HEK293 (cell line): ENCODE measurements at regions not wholly inside any gene's neighbourhood (a gene's known extent, or its start where the extent isn't known, plus 50 kb on each side); places are given as distances from the start of the nearest gene placed in this dataset.

Source experiments
- CTCF ChIA-PET: fragments of 350-600 bp; formaldehyde crosslinking; extraction: SDS; loops from one replicate; lab custom pipeline; 2021; ENCODE audit warnings: antibody characterized with exemption; lab: Yijun Ruan, JAX
- POLR2A ChIA-PET: fragments of 300-600 bp; formaldehyde crosslinking; extraction: SDS; loops from one replicate; lab custom pipeline; 2020; ENCODE audit warnings: antibody characterized with exemption, inconsistent platforms; lab: Yijun Ruan, JAX
- H3K27ac ChIP-seq: fragments of 200-500 bp; sonication (Bioruptor generic); 2 replicates; pipeline ENCODE4 v1.5.1; 2014; ENCODE audit warnings: low read depth, low read length, control low read depth, inconsistent platforms; ENCODE audit errors: extremely low read depth
- H3K36me3 ChIP-seq, 2 experiments: fragments of 200-500 bp in 1 of 2; sonication (Bioruptor generic) in 1 of 2; 1 replicate in 1 of 2; 2 replicates in 1 of 2; pipeline ENCODE4 v1.5.1; 2014 to 2017; ENCODE audit warnings: inconsistent platforms in 2 of 2, low read length in 2 of 2; ENCODE audit not compliant: control insufficient read depth in 2 of 2, insufficient read depth in 1 of 2
- H3K4me1 ChIP-seq: fragments of 200-500 bp; sonication (Bioruptor generic); 2 replicates; pipeline ENCODE4 v1.5.1; 2014; ENCODE audit warnings: mild to moderate bottlenecking, low read length, inconsistent platforms; ENCODE audit not compliant: control insufficient read depth, insufficient read depth
- H3K4me3 ChIP-seq: 2 replicates; pipeline ENCODE4 v1.5.1; 2011; ENCODE audit warnings: low read depth, mild to moderate bottlenecking, control low read depth, low read length, moderate library complexity
- H3K9me3 ChIP-seq: fragments of 200-500 bp; sonication (Bioruptor generic); 2 replicates; pipeline ENCODE4 v1.5.1; 2014; ENCODE audit warnings: low read depth, low read length, inconsistent platforms; ENCODE audit not compliant: control insufficient read depth, insufficient read depth
- HOXA7 ChIP-seq: sonication (generic); formaldehyde crosslinking; IDR thresholded peaks from 2 replicates; pipeline ENCODE4 v1.8.1; 2022; ENCODE audit warnings: missing genetic modification reagents, borderline replicate concordance
- SCRT1 ChIP-seq: fragments of 450-650 bp; formaldehyde crosslinking; IDR thresholded peaks from 2 replicates; pipeline ENCODE4 v1.5.1; 2016; ENCODE audit warnings: missing biosample characterization, missing genetic modification characterization, borderline replicate concordance
- ZFP37 ChIP-seq: fragments of 450-650 bp; formaldehyde crosslinking; IDR thresholded peaks from 2 replicates; pipeline ENCODE4 v1.5.1; 2016; ENCODE audit warnings: missing biosample characterization, missing genetic modification characterization
- ZNF221 ChIP-seq: fragments of 450-650 bp; formaldehyde crosslinking; IDR thresholded peaks from 2 replicates; pipeline ENCODE4 v1.5.1; 2017; ENCODE audit warnings: missing biosample characterization, missing genetic modification characterization, borderline replicate concordance
- ZNF302 ChIP-seq: fragments of 450-650 bp; formaldehyde crosslinking; IDR thresholded peaks from 2 replicates; pipeline ENCODE4 v1.5.1; 2016; ENCODE audit warnings: missing biosample characterization, missing genetic modification characterization, low read depth
- ZNF37A ChIP-seq: fragments of 450-650 bp; IDR thresholded peaks from 2 replicates; pipeline ENCODE4 v1.5.1; 2018; ENCODE audit warnings: missing biosample characterization, missing genetic modification characterization
- ZNF394 ChIP-seq: fragments of 450-650 bp; formaldehyde crosslinking; IDR thresholded peaks from 2 replicates; pipeline ENCODE4 v1.5.1; 2016; ENCODE audit warnings: missing biosample characterization, missing genetic modification characterization, mild to moderate bottlenecking, moderate library complexity, borderline replicate concordance
- ZNF426 ChIP-seq: fragments of 450-650 bp; formaldehyde crosslinking; IDR thresholded peaks from 2 replicates; pipeline ENCODE4 v1.5.1; 2017; ENCODE audit warnings: missing biosample characterization, missing genetic modification characterization, mild to moderate bottlenecking, inconsistent platforms, moderate library complexity
- ZNF530 ChIP-seq: fragments of 450-650 bp; formaldehyde crosslinking; IDR thresholded peaks from 2 replicates; pipeline ENCODE4 v1.5.1; 2016; ENCODE audit warnings: low read depth, missing biosample characterization, missing genetic modification characterization
- ZNF555 ChIP-seq: fragments of 450-650 bp; formaldehyde crosslinking; conservative IDR thresholded peaks from 2 replicates; pipeline ENCODE4 v1.5.1; 2017; ENCODE audit warnings: missing biosample characterization, mild to moderate bottlenecking, missing genetic modification characterization, inconsistent platforms
- ZNF558 ChIP-seq: fragments of 450-650 bp; formaldehyde crosslinking; IDR thresholded peaks from 2 replicates; pipeline ENCODE4 v1.5.1; 2016; ENCODE audit warnings: missing biosample characterization, missing genetic modification characterization
- ZNF561 ChIP-seq: fragments of 450-650 bp; IDR thresholded peaks from 2 replicates; pipeline ENCODE4 v1.5.1; 2018; ENCODE audit warnings: missing biosample characterization, missing genetic modification characterization, borderline replicate concordance
- ZNF624 ChIP-seq: fragments of 450-650 bp; formaldehyde crosslinking; IDR thresholded peaks from 2 replicates; pipeline ENCODE4 v1.5.1; 2017; ENCODE audit warnings: missing biosample characterization, missing genetic modification characterization
- ZNF660 ChIP-seq: fragments of 450-650 bp; IDR thresholded peaks from 2 replicates; pipeline ENCODE4 v1.5.1; 2018; ENCODE audit warnings: missing biosample characterization, mild to moderate bottlenecking, missing genetic modification characterization
- ZNF76 ChIP-seq: fragments of 450-650 bp; formaldehyde crosslinking; IDR thresholded peaks from 2 replicates; pipeline ENCODE4; 2016; ENCODE audit warnings: low read depth, missing biosample characterization, missing genetic modification characterization, borderline replicate concordance
- ZNF791 ChIP-seq: fragments of 450-650 bp; formaldehyde crosslinking; IDR thresholded peaks from 2 replicates; pipeline ENCODE4 v1.5.1; 2016; ENCODE audit warnings: missing biosample characterization, missing genetic modification characterization
- TF ChIP-seq, protein P1 (sequence below): fragments of 450-650 bp; formaldehyde crosslinking; IDR thresholded peaks from 2 replicates; pipeline ENCODE4 v1.5.1; 2016; ENCODE audit warnings: missing biosample characterization, missing genetic modification characterization
- TF ChIP-seq, protein P2 (sequence below): fragments of 450-650 bp; formaldehyde crosslinking; IDR thresholded peaks from 2 replicates; pipeline ENCODE4 v1.5.1; 2016; ENCODE audit warnings: missing biosample characterization, missing genetic modification characterization, low read depth
- TF ChIP-seq, protein P3 (sequence below): fragments of 450-650 bp; formaldehyde crosslinking; IDR thresholded peaks from 2 replicates; pipeline ENCODE4 v1.5.1; 2016; ENCODE audit warnings: missing biosample characterization, missing genetic modification characterization
- TF ChIP-seq, protein P4 (sequence below): fragments of 450-650 bp; formaldehyde crosslinking; IDR thresholded peaks from 2 replicates; pipeline ENCODE4 v1.5.1; 2016; ENCODE audit warnings: missing biosample characterization, missing genetic modification characterization

DNA sequence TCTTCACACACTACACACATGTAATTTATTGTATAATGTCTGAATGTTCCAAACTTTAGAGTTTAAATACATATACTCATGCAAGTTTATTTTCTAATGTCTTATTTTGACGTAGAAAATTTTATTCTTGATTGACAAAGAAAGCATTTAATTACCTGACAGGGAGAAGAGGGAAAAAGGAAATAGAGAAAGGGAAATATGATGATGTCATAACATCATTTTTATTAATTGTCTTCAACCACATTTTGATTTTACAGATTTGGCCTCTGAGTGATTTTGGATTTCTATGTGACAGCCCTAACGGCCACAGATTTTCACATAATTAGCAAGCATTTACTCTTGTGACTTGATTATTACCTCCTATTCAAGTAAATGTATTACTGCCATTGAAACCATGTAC, 106.1 kb upstream of the FSTL4 start:
- H3K27ac ChIP-seq = no peak overlapping the region
- POLR2A ChIA-PET = no interaction called here
- no peak for TF ChIP-seq SCRT1 (tag by site-specific recombination)
- no peak for TF ChIP-seq ZNF426
- TF ChIP-seq, protein P1, sequence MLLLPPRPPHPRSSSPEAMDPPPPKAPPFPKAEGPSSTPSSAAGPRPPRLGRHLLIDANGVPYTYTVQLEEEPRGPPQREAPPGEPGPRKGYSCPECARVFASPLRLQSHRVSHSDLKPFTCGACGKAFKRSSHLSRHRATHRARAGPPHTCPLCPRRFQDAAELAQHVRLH (tag by site-specific recombination) = no peak
- no peak for TF ChIP-seq ZNF37A
- TF ChIP-seq ZNF394 (tag by site-specific recombination) = no peak
- TF ChIP-seq ZNF660 (tag by site-specific recombination) = no peak
- no peak for TF ChIP-seq ZNF555 (tag by site-specific recombination)
- TF ChIP-seq, protein P2, sequence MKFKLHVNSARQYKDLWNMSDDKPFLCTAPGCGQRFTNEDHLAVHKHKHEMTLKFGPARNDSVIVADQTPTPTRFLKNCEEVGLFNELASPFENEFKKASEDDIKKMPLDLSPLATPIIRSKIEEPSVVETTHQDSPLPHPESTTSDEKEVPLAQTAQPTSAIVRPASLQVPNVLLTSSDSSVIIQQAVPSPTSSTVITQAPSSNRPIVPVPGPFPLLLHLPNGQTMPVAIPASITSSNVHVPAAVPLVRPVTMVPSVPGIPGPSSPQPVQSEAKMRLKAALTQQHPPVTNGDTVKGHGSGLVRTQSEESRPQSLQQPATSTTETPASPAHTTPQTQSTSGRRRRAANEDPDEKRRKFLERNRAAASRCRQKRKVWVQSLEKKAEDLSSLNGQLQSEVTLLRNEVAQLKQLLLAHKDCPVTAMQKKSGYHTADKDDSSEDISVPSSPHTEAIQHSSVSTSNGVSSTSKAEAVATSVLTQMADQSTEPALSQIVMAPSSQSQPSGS (tag by site-specific recombination) = peak; percentile 44; the same call in 1 of the 2 replicates

DNA sequence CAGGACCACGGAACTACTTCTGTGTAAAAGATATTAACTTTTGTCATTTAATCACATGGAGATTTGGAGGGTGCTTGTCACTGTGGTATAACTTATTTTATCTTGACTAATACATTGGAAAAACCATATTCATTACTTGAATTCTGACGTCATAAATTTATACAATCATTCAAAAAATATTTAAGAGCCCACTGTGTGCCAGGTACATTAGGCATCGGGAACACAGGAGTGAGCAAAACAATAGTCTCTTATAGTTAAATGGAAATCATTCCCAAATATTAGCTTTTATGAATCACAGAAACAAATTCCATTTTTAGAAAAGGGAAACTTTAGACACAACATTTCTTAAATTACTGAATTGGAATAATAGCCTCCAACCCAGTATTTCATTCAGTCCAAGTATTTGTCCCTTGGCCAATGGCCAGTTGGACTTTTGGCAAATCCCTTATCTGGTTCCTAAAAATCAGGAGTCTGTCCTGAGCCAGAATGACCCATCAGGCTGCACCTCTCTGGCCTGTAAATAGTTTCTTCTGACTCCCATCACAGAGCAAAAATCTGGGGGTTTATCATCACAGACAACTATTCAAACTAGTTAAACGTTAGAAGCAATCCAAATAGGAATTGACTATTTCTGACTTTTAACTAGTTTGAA, 104.3 kb upstream of the FSTL4 start:
- Histone ChIP-seq H3K4me3 (no peak overlapping the region), H3K4me1 (no peaks in the 10 kb centered on the region), H3K27ac (no peak overlapping the region), H3K36me3 (no peaks in the 10 kb centered on the region), H3K9me3 (no peaks in the 10 kb centered on the region)
- no peak for TF ChIP-seq ZNF561 (tag by site-specific recombination)
- TF ChIP-seq ZNF530 = no peak
- no peak for TF ChIP-seq ZNF302 (tag by site-specific recombination)
- TF ChIP-seq ZNF624 = no peak
- TF ChIP-seq, protein P3, sequence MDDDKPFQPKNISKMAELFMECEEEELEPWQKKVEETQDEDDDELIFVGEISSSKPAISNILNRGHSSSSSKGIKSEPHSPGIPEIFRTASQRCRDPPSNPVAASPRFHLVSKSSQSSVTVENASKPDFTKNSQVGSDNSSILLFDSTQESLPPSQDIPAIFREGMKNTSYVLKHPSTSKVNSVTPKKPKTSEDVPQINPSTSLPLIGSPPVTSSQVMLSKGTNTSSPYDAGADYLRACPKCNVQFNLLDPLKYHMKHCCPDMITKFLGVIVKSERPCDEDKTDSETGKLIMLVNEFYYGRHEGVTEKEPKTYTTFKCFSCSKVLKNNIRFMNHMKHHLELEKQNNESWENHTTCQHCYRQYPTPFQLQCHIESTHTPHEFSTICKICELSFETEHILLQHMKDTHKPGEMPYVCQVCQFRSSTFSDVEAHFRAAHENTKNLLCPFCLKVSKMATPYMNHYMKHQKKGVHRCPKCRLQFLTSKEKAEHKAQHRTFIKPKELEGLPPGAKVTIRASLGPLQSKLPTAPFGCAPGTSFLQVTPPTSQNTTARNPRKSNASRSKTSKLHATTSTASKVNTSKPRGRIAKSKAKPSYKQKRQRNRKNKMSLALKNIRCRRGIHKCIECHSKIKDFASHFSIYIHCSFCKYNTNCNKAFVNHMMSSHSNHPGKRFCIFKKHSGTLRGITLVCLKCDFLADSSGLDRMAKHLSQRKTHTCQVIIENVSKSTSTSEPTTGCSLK (tag by site-specific recombination) = no peak
- TF ChIP-seq, protein P4, sequence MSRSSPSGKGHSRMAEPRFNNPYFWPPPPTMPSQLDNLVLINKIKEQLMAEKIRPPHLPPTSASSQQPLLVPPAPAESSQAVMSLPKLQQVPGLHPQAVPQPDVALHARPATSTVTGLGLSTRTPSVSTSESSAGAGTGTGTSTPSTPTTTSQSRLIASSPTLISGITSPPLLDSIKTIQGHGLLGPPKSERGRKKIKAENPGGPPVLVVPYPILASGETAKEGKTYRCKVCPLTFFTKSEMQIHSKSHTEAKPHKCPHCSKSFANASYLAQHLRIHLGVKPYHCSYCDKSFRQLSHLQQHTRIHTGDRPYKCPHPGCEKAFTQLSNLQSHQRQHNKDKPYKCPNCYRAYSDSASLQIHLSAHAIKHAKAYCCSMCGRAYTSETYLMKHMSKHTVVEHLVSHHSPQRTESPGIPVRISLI (tag by site-specific recombination) = no peak
- TF ChIP-seq ZNF558 (tag by site-specific recombination) = no peak
- TF ChIP-seq ZNF791 (tag by site-specific recombination) = no peak
- no peak for TF ChIP-seq ZNF76 (tag by site-specific recombination)
- TF ChIP-seq ZFP37 (tag by site-specific recombination) = no peak
- no peak for TF ChIP-seq HOXA7
- TF ChIP-seq ZNF221 (tag by site-specific recombination) = no peak
- POLR2A ChIA-PET = no interaction called here
- CTCF ChIA-PET = no interaction called here

More for the DNA sequence above, 106.1 kb upstream of the FSTL4 start:
- Histone ChIP-seq H3K9me3 (no peaks in the 10 kb centered on the region), H3K36me3 (no peaks in the 10 kb centered on the region), H3K4me1 (no peaks in the 10 kb centered on the region), H3K4me3 (no peak overlapping the region)
- CTCF ChIA-PET = no interaction called here
